GM10248 (cell line): ENCODE measurements at regions not wholly inside any gene's neighbourhood (a gene's known extent, or its start where the extent isn't known, plus 50 kb on each side); places are given as distances from the start of the nearest gene placed in this dataset.
"Not testable (repeated sequence)": the region's sequence is repeated elsewhere in the genome, so short reads cannot be mapped to it uniquely, and the experiment has no call there.

ENCODE experiments used
- CTCF ChIA-PET: fragments of 300-600 bp; sonication (Branson Sonifier 250); formaldehyde crosslinking; extraction: SDS; loops from one replicate; lab custom pipeline; 2021; ENCODE audit warnings: antibody characterized with exemption; lab: Yijun Ruan, JAX
- POLR2A ChIA-PET: fragments of 350-650 bp; sonication (Branson Sonifier 250); formaldehyde crosslinking; extraction: SDS; loops from one replicate; lab custom pipeline; 2020; ENCODE audit warnings: antibody characterized with exemption; lab: Yijun Ruan, JAX
- DNase-seq: peaks from one replicate; pipeline ENCODE4 v3.0.0; 2012; ENCODE audit errors: extremely low spot score
- CTCF ChIP-seq: IDR thresholded peaks from 2 replicates; pipeline ENCODE4 v1.5.1; 2012; ENCODE audit warnings: mild to moderate bottlenecking, low read depth; ENCODE audit errors: extremely low read depth, missing control alignments, control extremely low read depth

GRCh38 chr3:1456781-1457311 is 364.0 kb downstream of the CNTN6 start:
- POLR2A ChIA-PET, result no interaction called here

DNA sequence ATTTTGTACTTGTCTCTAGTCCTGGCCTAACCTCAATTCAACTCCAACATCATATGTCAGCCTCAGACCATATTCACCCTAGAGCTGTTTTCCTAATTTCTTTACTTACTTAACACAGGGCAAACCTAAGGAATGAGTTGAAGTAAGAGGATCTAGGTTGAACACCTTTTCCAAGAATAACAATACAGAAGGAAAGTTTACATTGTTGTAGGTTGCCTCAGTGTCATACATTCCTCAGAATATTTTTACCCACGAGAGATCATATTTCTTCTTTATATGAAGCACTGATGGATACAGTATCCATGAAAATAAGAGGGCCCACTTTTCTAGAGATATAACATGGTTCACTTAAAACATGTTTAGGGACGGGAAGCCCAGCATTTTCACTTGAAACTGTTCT is 369.5 kb downstream of the CNTN6 start:
- POLR2A ChIA-PET, result no interaction called here
- TF ChIP-seq CTCF, result no peak

More at GRCh38 chr3:1456781-1457311, 364.0 kb downstream of the CNTN6 start:
- no peak for DNase-seq
- no peak for TF ChIP-seq CTCF
- CTCF ChIA-PET, result no interaction called here

DNA sequence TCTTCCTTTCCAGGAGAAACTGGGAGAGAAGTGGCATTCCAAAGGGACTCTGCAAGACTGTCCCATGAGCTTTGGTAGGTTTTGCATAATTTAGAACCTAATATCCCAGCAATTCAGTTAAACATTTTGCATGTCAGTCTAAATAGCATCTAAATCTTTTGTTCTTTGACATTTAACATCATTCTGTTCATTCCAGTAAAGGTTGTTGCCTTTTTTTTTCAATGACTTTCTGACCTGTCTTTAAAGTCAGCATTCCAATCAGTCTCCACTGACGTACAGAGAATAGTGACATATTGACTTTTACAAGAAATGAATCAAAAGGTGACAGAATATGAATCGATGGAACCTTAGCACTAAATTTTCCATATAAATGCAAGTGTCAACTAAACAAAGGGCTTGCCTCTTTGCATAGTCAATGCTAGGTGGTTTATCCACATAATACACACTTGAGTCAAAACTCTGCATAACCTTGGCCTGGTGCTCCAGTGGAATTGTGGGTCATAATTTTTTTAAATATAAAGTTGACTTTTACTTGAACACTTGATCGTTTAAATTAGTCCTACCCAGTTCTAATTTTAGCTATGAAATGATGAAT is 370.1 kb downstream of the CNTN6 start:
- POLR2A ChIA-PET, result no interaction called here
- CTCF ChIA-PET, result interaction anchor here (0.8 kb wide), 1 partner anchor 12 kb away, joined by 3 read pairs; no protein-coding TSS in a partner anchor
- DNase-seq, result no peak
- TF ChIP-seq CTCF, result no peak

More for the DNA sequence above, 369.5 kb downstream of the CNTN6 start:
- CTCF ChIA-PET, result interaction anchor here (0.8 kb wide), 1 partner anchor 11 kb away, joined by 3 read pairs; no protein-coding TSS in a partner anchor
- no peak for DNase-seq

- CTCF ChIA-PET, POLR2A ChIA-PET: not testable (repeated sequence)
Measured at GRCh38 chr3:1465091-1465490, 372.3 kb downstream of the CNTN6 start.

DNA sequence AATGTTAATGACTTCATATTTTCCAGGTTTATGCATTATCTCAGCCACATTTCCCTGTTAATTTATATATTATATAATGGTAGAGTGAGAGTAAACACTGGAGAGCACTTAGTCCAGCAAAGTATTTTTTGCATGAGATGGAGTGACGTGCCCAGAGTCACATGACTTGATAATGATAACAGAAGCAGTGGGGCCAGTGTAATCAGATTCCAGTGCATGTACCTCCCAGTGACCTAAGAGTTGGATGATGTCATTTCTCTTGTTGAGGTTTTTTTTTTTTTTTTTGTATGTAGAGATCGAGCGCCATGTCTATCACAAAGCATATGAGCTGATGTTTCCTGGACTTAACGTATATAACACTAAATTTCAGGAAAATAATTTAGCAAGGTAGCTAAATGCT is 375.3 kb downstream of the CNTN6 start:
- no peak for TF ChIP-seq CTCF
- POLR2A ChIA-PET, result no interaction called here
- DNase-seq, result no peak
- CTCF ChIA-PET, result interaction anchor here (1.1 to 1.4 kb wide), 2 partner anchors 23 to 44 kb away, joined by 3 read pairs; no protein-coding TSS in a partner anchor

More at GRCh38 chr3:1465091-1465490, 372.3 kb downstream of the CNTN6 start:
- not testable (repeated sequence) for DNase-seq

DNA sequence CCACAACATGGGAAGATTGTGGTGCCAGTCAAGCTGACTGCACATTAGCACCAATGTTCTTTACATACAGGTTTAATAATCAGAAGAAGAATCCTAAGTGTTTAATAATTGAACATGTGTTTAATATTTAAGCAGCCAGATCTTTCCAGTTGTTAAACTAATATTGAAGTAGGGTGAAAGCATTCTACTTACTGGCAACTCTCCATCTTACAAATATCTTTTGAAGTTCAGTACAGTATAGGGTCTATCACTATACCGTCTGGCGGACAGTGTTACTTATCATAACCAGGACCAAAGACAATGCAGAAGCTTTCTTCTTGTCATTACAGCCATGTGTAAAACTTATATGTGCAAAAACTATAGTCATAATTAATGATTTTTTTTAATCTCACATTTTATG is 376.4 kb downstream of the CNTN6 start:
- ChIA-PET CTCF (no interaction called here), POLR2A (no interaction called here)
- DNase-seq, result no peak
- no peak for TF ChIP-seq CTCF

GRCh38 chr3:1469687-1470086 is 376.9 kb downstream of the CNTN6 start:
- POLR2A ChIA-PET, result no interaction called here
- no peak for DNase-seq
- CTCF ChIA-PET, result no interaction called here
- no peak for TF ChIP-seq CTCF
